Glutamatergic neuron (in vitro differentiated cells): ENCODE measurements at regions not wholly inside any gene's neighbourhood (a gene's known extent, or its start where the extent isn't known, plus 50 kb on each side); places are given as distances from the start of the nearest gene placed in this dataset.

Experiments used
- DNase-seq: peaks from one replicate; pipeline ENCODE4 v3.0.0; 2022
- H3K27ac Mint-ChIP-seq: one replicate; pipeline ENCODE4 v1.8.0; 2020; ENCODE audit warnings: mild to moderate bottlenecking, mixed read lengths, inconsistent platforms; ENCODE audit not compliant: unreplicated experiment
- H3K27me3 Mint-ChIP-seq: one replicate; pipeline ENCODE4 v1.8.0; 2020; ENCODE audit warnings: mild to moderate bottlenecking, moderate library complexity, mixed read lengths, inconsistent platforms; ENCODE audit not compliant: unreplicated experiment
- H3K36me3 Mint-ChIP-seq: one replicate; pipeline ENCODE4 v1.8.0; 2020; ENCODE audit warnings: mild to moderate bottlenecking, mixed read lengths, inconsistent platforms; ENCODE audit not compliant: unreplicated experiment
- H3K4me1 Mint-ChIP-seq: one replicate; pipeline ENCODE4 v1.8.0; 2020; ENCODE audit warnings: mild to moderate bottlenecking, low read depth, mixed read lengths, inconsistent platforms; ENCODE audit not compliant: unreplicated experiment
- H3K4me3 Mint-ChIP-seq: one replicate; pipeline ENCODE4 v1.8.0; 2020; ENCODE audit warnings: mild to moderate bottlenecking, mixed read lengths, inconsistent platforms; ENCODE audit not compliant: unreplicated experiment
- H3K9me3 Mint-ChIP-seq: one replicate; pipeline ENCODE4 v1.8.0; 2020; ENCODE audit warnings: mild to moderate bottlenecking, moderate library complexity, mixed read lengths, inconsistent platforms; ENCODE audit not compliant: unreplicated experiment
- TF ChIP-seq, protein P1 (sequence below): fragments of 200-600 bp; sonication (generic); IDR thresholded peaks from one replicate; pipeline ENCODE4 v1.5.0; 2021; ENCODE audit not compliant: partially characterized antibody, unreplicated experiment

- Mint-ChIP-seq H3K36me3 (no peaks in the 10 kb centered on the region), H3K4me1 (no peaks in the 10 kb centered on the region), H3K4me3 (no peak overlapping the region), H3K27me3 (peaks cover 4% of the 10 kb centered on the region), H3K27ac (no peak overlapping the region), H3K9me3 (no peaks in the 10 kb centered on the region)
- no peak for DNase-seq
- TF ChIP-seq, protein P1, sequence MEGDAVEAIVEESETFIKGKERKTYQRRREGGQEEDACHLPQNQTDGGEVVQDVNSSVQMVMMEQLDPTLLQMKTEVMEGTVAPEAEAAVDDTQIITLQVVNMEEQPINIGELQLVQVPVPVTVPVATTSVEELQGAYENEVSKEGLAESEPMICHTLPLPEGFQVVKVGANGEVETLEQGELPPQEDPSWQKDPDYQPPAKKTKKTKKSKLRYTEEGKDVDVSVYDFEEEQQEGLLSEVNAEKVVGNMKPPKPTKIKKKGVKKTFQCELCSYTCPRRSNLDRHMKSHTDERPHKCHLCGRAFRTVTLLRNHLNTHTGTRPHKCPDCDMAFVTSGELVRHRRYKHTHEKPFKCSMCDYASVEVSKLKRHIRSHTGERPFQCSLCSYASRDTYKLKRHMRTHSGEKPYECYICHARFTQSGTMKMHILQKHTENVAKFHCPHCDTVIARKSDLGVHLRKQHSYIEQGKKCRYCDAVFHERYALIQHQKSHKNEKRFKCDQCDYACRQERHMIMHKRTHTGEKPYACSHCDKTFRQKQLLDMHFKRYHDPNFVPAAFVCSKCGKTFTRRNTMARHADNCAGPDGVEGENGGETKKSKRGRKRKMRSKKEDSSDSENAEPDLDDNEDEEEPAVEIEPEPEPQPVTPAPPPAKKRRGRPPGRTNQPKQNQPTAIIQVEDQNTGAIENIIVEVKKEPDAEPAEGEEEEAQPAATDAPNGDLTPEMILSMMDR = no peak
Measured at GRCh38 chr17:12431188-12431587, 234.5 kb upstream of the MYOCD start.

DNA sequence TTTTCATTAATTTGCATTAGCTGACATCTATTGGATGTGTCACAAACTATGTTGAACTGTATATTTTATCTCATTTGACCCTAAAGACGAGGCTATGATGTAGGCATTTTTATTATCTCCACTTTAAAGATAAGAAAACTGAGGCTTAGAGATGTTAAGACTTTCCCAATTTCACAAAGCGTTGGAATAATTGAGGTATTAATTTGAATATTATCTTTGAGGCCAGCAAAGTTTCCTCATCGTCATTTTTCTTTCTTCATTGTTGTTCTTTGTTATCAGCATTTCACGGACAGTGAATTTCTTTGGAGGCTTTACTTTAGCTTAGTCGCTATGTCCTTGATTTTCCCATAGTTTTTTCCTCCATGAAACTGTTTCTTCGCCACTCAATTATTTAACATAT lies 227.5 kb upstream of the MYOCD start:
- H3K4me3 Mint-ChIP-seq = no peak overlapping the region
- H3K4me1 Mint-ChIP-seq = no peaks in the 10 kb centered on the region
- TF ChIP-seq, protein P1 = no peak
- H3K9me3 Mint-ChIP-seq = no peaks in the 10 kb centered on the region
- no peaks in the 10 kb centered on the region for H3K36me3 Mint-ChIP-seq
- H3K27me3 Mint-ChIP-seq = peaks cover 2% of the 10 kb centered on the region
- no peak overlapping the region for H3K27ac Mint-ChIP-seq
- DNase-seq = no peak

GRCh38 chr17:12438813-12439586 lies 226.7 kb upstream of the MYOCD start:
- H3K36me3 Mint-ChIP-seq = no peaks in the 10 kb centered on the region
- no peak for DNase-seq
- no peak overlapping the region for H3K27ac Mint-ChIP-seq
- TF ChIP-seq, protein P1 = no peak
- H3K4me3 Mint-ChIP-seq = no peak overlapping the region
- H3K27me3 Mint-ChIP-seq = peaks cover 2% of the 10 kb centered on the region
- peaks cover under 1% of the 10 kb centered on the region for H3K9me3 Mint-ChIP-seq
- H3K4me1 Mint-ChIP-seq = no peaks in the 10 kb centered on the region

DNA sequence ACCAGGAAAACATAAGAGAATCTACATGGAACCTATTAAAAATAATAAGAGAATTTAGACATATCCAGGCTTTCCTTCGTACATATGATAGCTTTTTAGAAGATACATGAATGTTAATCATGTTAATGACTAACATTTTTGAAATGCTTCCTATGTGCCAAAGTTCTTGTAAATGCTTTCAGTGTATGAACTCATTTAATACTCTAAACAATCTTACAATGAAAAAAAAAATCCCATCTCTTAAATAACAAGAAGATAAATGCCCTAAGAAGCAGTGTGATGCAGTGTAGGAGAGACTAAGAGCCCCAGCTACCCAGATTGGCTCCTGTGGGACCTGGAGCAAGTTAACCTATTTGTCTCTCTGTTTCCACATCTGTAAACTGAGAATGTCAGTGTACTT lies 220.4 kb upstream of the MYOCD start:
- Mint-ChIP-seq H3K9me3 (peaks cover 2% of the 10 kb centered on the region), H3K4me3 (no peak overlapping the region), H3K4me1 (no peaks in the 10 kb centered on the region), H3K36me3 (peaks cover 12% of the 10 kb centered on the region), H3K27ac (no peak overlapping the region), H3K27me3 (peaks cover 2% of the 10 kb centered on the region)
- no peak for DNase-seq
- TF ChIP-seq, protein P1 = no peak

GRCh38 chr17:12457493-12457892 lies 208.2 kb upstream of the MYOCD start:
- no peak overlapping the region for H3K27ac Mint-ChIP-seq
- H3K36me3 Mint-ChIP-seq = peaks cover 9% of the 10 kb centered on the region
- no peaks in the 10 kb centered on the region for H3K27me3 Mint-ChIP-seq
- TF ChIP-seq, protein P1 = no peak
- DNase-seq = no peak
- H3K4me1 Mint-ChIP-seq = no peaks in the 10 kb centered on the region
- H3K4me3 Mint-ChIP-seq = no peak overlapping the region
- peaks cover 1% of the 10 kb centered on the region for H3K9me3 Mint-ChIP-seq
